ENCODE measurements at regions not wholly inside any gene's neighbourhood (a gene's known extent, or its start where the extent isn't known, plus 50 kb on each side); places are given as distances from the start of the nearest gene placed in this dataset.

DNA sequence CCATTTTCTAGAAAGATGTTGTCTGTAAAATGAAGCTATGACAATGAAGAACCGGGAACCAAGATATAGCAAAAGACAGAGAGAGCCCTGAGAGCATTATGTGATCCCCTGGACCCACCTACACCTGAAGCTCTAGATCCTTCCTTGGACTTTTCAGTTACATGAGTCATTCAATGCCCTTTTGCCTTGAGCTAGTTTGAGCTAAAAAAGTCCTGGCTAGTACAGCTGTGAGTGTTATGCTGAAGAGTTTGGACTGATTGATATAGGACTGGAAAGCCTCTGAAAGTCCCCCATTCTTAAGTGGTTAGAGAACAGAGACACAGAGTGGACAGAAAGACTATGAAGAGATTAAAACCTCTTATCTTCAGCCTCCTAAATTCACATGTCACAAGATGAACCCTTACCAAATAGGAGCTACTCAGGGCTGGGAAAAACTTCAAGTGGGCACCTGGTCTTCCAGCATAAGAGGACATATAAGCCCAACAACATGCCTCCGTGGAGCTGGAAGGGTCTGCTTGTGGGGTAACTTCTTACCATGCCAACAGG, 386.8 kb upstream of the NFE2L3 start:
- TF ChIP-seq SUZ12 (IDR thresholded peaks at IDR 0.05; ENCODE audit: extremely low read depth, insufficient read depth, insufficient read length), result no peak
- TF ChIP-seq YY1 (IDR thresholded peaks at IDR 0.05; ENCODE audit: insufficient read depth, insufficient read length), result no peak
- no peak for TF ChIP-seq ZNF274 (IDR thresholded peaks at IDR 0.05; ENCODE audit: low read depth, low read length)
- Histone ChIP-seq H3K4me1 (ENCODE audit: insufficient read depth, insufficient read length) (no peaks in the 10 kb centered on the region), H3K27me3 (ENCODE audit: insufficient read depth, insufficient read length) (no peaks in the 10 kb centered on the region), H3K9ac (ENCODE audit: insufficient read length, low read depth) (no peak overlapping the region), H3K36me3 (ENCODE audit: insufficient read depth, insufficient read length, low read length) (no peaks in the 10 kb centered on the region), H3K4me3 (ENCODE audit: insufficient read length, low read depth) (no peak overlapping the region), H3K9me3 (ENCODE audit: insufficient read depth, low read length) (no peaks in the 10 kb centered on the region)
- DNase-seq (ENCODE audit: low read depth, low spot score), result no peak

DNA sequence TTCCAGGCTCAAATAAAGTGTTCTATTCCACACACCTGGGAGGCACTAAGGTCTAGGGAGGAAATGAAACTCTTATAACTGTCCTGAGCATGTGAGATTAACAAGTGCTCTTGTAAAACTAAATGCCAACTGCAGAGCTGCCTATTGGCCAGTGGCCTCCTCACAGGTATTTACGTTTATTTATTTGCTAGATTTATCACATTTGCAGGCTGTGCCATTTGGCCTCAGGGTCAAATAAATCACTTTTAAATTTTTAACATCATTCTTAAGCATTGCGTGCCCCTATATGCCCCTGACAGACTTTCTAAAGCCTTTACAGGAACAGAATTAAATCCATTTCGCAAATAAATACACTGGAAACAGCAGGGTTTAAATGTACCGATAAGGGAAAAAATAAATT, 381.8 kb upstream of the NFE2L3 start:
- DNase-seq (ENCODE audit: low read depth, low spot score), result no peak
- Histone ChIP-seq H3K9ac (ENCODE audit: insufficient read length, low read depth) (no peak overlapping the region), H3K4me1 (ENCODE audit: insufficient read depth, insufficient read length) (no peaks in the 10 kb centered on the region), H3K27me3 (ENCODE audit: insufficient read depth, insufficient read length) (no peaks in the 10 kb centered on the region), H3K9me3 (ENCODE audit: insufficient read depth, low read length) (no peaks in the 10 kb centered on the region), H3K36me3 (ENCODE audit: insufficient read depth, insufficient read length, low read length) (no peaks in the 10 kb centered on the region), H3K4me3 (ENCODE audit: insufficient read length, low read depth) (no peak overlapping the region)
- TF ChIP-seq YY1 (IDR thresholded peaks at IDR 0.05; ENCODE audit: insufficient read depth, insufficient read length), result no peak
- no peak for TF ChIP-seq ZNF274 (IDR thresholded peaks at IDR 0.05; ENCODE audit: low read depth, low read length)
- no peak for TF ChIP-seq SUZ12 (IDR thresholded peaks at IDR 0.05; ENCODE audit: extremely low read depth, insufficient read depth, insufficient read length)

DNA sequence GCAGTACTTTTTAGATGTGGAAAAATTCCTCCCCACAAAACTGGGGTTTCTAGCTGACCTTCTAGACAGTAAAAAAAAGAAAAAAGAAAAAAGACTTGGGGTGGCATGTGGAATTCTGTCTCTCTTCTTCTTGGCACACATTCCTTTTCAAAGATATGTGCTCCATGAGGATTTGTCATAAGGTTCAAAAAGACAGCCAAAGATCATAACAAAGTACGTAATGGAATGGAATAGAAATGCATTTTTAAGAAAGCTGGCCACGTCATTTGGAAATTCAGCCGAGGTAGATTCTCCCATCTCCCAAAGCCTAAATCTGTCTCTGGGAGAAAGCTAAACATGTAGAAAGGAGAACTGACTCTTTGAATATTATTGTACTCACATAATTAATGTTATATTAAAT, 381.3 kb upstream of the NFE2L3 start:
- no peaks in the 10 kb centered on the region for H3K36me3 ChIP-seq (ENCODE audit: insufficient read depth, insufficient read length, low read length)
- H3K9me3 ChIP-seq (ENCODE audit: insufficient read depth, low read length), result no peaks in the 10 kb centered on the region
- no peaks in the 10 kb centered on the region for H3K27me3 ChIP-seq (ENCODE audit: insufficient read depth, insufficient read length)
- no peak for DNase-seq (ENCODE audit: low read depth, low spot score)
- no peaks in the 10 kb centered on the region for H3K4me1 ChIP-seq (ENCODE audit: insufficient read depth, insufficient read length)
- H3K4me3 ChIP-seq (ENCODE audit: insufficient read length, low read depth), result no peak overlapping the region
- H3K9ac ChIP-seq (ENCODE audit: insufficient read length, low read depth), result no peak overlapping the region
- TF ChIP-seq SUZ12 (IDR thresholded peaks at IDR 0.05; ENCODE audit: extremely low read depth, insufficient read depth, insufficient read length) (no peak), YY1 (IDR thresholded peaks at IDR 0.05; ENCODE audit: insufficient read depth, insufficient read length) (no peak), ZNF274 (IDR thresholded peaks at IDR 0.05; ENCODE audit: low read depth, low read length) (no peak)

DNA sequence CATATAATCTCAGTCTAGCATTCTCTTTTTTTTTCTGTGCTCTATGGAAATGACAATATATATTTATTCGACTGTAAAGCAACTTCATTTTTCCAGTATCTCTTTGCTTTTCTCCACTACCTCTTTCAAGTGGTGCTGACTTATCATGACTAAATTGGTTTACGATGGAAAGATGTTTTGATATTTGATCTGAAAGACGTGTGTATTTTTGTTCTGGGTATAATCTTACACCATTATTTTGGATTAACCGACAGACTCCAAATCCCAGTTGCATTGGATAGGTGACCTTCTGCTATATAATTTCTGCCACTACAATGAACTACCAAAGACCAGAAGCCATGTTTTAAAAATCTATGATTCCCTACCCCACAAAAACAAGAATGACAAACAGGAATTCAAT, 380.5 kb upstream of the NFE2L3 start:
- Histone ChIP-seq H3K27me3 (ENCODE audit: insufficient read depth, insufficient read length) (no peaks in the 10 kb centered on the region), H3K36me3 (ENCODE audit: insufficient read depth, insufficient read length, low read length) (no peaks in the 10 kb centered on the region), H3K9ac (ENCODE audit: insufficient read length, low read depth) (no peak overlapping the region), H3K4me1 (ENCODE audit: insufficient read depth, insufficient read length) (no peaks in the 10 kb centered on the region), H3K9me3 (ENCODE audit: insufficient read depth, low read length) (no peaks in the 10 kb centered on the region), H3K4me3 (ENCODE audit: insufficient read length, low read depth) (no peak overlapping the region)
- DNase-seq (ENCODE audit: low read depth, low spot score), result no peak
- TF ChIP-seq SUZ12 (IDR thresholded peaks at IDR 0.05; ENCODE audit: extremely low read depth, insufficient read depth, insufficient read length), result no peak
- TF ChIP-seq YY1 (IDR thresholded peaks at IDR 0.05; ENCODE audit: insufficient read depth, insufficient read length), result no peak
- TF ChIP-seq ZNF274 (IDR thresholded peaks at IDR 0.05; ENCODE audit: low read depth, low read length), result no peak

DNA sequence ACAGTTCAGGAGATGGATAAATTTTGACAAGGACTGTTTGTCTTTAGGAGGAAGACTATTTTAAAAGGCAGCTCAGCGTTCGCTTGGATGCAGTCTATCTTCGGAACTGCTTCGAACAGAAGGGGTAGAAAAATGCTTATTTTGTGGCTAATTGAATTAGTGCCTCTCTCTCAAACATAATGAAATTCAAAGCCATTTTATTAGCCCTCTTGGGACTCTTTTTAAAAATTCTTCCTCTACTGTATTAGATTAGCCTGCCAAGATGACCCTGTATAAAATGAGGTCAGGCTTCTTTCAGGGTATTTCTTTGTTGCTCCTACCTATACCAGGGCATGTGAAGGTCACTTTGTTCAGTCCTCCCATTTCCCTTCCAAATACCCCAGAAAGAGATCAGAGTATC, 379.2 kb upstream of the NFE2L3 start:
- no peak for TF ChIP-seq ZNF274 (IDR thresholded peaks at IDR 0.05; ENCODE audit: low read depth, low read length)
- TF ChIP-seq YY1 (IDR thresholded peaks at IDR 0.05; ENCODE audit: insufficient read depth, insufficient read length), result no peak
- no peak for TF ChIP-seq SUZ12 (IDR thresholded peaks at IDR 0.05; ENCODE audit: extremely low read depth, insufficient read depth, insufficient read length)
- Histone ChIP-seq H3K4me1 (ENCODE audit: insufficient read depth, insufficient read length) (no peaks in the 10 kb centered on the region), H3K27me3 (ENCODE audit: insufficient read depth, insufficient read length) (no peaks in the 10 kb centered on the region), H3K9ac (ENCODE audit: insufficient read length, low read depth) (no peak overlapping the region), H3K36me3 (ENCODE audit: insufficient read depth, insufficient read length, low read length) (no peaks in the 10 kb centered on the region), H3K9me3 (ENCODE audit: insufficient read depth, low read length) (no peaks in the 10 kb centered on the region), H3K4me3 (ENCODE audit: insufficient read length, low read depth) (no peak overlapping the region)
- no peak for DNase-seq (ENCODE audit: low read depth, low spot score)

DNA sequence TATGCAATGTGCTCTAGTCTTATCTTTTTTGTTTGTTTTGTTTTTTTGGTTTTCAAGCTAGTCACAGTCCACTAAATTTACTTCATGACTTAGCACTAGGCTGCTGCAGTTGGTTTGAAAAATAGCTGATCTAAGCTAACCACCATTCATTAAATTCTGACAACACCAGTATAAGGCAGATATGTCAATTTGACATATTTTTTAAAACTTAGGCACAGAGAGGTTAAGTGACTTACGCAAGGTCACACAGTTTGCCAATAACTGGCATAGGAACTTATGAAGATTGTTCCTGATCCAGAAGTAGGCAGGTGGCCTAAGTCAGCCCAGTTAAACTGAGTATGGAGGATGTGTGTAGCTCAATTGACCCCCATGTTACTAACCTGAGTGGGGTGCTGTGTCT, 377.3 kb upstream of the NFE2L3 start:
- Histone ChIP-seq H3K4me3 (ENCODE audit: insufficient read length, low read depth) (no peak overlapping the region), H3K36me3 (ENCODE audit: insufficient read depth, insufficient read length, low read length) (no peaks in the 10 kb centered on the region), H3K9me3 (ENCODE audit: insufficient read depth, low read length) (no peaks in the 10 kb centered on the region), H3K9ac (ENCODE audit: insufficient read length, low read depth) (no peak overlapping the region), H3K4me1 (ENCODE audit: insufficient read depth, insufficient read length) (no peaks in the 10 kb centered on the region), H3K27me3 (ENCODE audit: insufficient read depth, insufficient read length) (no peaks in the 10 kb centered on the region)
- DNase-seq (ENCODE audit: low read depth, low spot score), result no peak
- TF ChIP-seq ZNF274 (IDR thresholded peaks at IDR 0.05; ENCODE audit: low read depth, low read length), result no peak
- no peak for TF ChIP-seq YY1 (IDR thresholded peaks at IDR 0.05; ENCODE audit: insufficient read depth, insufficient read length)
- TF ChIP-seq SUZ12 (IDR thresholded peaks at IDR 0.05; ENCODE audit: extremely low read depth, insufficient read depth, insufficient read length), result no peak

DNA sequence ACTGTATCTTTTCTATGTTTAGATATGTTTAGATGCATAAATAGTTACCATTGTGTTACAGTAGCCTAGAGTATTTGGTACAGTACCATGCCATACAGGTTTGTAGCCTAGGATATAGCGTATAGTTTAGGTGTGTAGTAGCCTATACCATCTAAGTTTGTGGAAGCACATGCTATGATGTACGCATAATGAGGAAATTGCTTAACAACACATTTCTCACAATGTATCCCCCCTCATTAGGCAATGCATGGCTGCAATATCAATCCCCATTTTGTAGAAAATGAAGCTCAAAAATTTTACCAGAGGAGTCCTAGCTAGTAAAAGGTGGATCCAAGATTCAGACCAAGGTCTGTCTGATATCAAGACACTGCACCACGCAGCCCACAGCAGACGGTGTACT, 376.4 kb upstream of the NFE2L3 start:
- TF ChIP-seq SUZ12 (IDR thresholded peaks at IDR 0.05; ENCODE audit: extremely low read depth, insufficient read depth, insufficient read length), result no peak
- no peak for TF ChIP-seq ZNF274 (IDR thresholded peaks at IDR 0.05; ENCODE audit: low read depth, low read length)
- TF ChIP-seq YY1 (IDR thresholded peaks at IDR 0.05; ENCODE audit: insufficient read depth, insufficient read length), result no peak
- DNase-seq (ENCODE audit: low read depth, low spot score), result no peak
- Histone ChIP-seq H3K4me3 (ENCODE audit: insufficient read length, low read depth) (no peak overlapping the region), H3K9ac (ENCODE audit: insufficient read length, low read depth) (no peak overlapping the region), H3K4me1 (ENCODE audit: insufficient read depth, insufficient read length) (no peaks in the 10 kb centered on the region), H3K36me3 (ENCODE audit: insufficient read depth, insufficient read length, low read length) (no peaks in the 10 kb centered on the region), H3K27me3 (ENCODE audit: insufficient read depth, insufficient read length) (no peaks in the 10 kb centered on the region), H3K9me3 (ENCODE audit: insufficient read depth, low read length) (no peaks in the 10 kb centered on the region)

All from NT2/D1 (cell line).